ENCODE measurements at regions not wholly inside any gene's neighbourhood (a gene's known extent, or its start where the extent isn't known, plus 50 kb on each side); places are given as distances from the start of the nearest gene placed in this dataset.
A peak's percentile ranks its signal among the peaks of the same experiment; 100 is the strongest.
"Not testable (repeated sequence)": the region's sequence is repeated elsewhere in the genome, so short reads cannot be mapped to it uniquely, and the experiment has no call there.

DNA sequence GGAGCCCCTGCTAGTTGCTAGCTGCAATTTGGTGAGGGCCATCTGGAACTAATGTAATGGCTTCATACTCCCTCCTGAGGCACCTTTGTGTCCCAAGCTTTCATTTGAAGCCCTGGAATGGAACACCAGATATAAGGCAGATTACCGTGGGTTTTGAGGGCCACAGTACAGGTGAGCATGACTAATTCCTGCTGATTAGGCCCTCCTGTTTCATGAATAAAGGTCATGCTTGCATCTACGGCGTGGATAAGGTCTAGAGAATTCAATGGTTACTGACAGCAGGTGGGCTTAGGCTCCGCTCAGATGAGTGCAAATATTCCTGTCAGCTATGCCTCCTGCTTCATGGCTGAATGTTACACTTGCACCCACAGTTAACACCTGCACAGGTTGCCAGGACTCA lies 495.4 kb downstream of the NAP1L3 start:
- no peak for DNase-seq

DNA sequence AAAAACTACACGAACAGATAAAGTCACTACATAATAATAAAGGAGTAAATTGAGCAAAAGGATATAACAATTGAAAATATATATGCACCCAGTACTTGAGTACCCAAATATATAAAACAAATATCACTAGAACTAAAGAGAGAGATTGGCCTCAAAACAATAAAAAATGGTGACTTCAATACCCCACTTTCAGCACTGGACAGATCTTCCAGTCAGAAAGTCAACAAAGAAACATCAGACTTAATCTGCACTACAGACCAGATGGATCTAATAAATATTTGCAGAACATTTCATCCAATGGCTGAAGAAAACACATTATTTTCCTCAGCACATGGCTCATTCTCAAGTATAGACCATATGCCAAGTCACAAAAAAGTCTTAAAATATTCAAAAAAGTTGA lies 503.6 kb downstream of the NAP1L3 start:
- DNase-seq: no peak

DNA sequence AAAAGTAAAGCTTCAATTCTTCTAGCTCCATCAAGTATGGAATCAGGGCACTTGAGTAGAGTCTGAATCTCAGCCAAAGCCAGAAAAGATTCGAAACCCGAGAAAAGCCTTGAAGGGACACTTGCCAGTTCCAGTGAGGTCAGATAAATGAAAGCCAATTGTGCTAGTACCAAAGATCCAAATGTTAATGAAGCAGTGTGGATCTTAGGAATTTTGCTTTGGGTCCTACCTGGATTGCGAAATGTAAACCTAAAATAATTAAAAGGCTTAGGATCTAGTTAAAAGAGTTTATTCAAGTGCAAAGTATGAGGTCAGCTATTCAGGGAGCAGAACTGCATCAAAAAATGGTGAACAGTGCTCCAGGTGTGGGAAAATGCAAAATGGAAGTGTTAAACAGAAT lies 552.6 kb downstream of the NAP1L3 start:
- DNase-seq: no peak

DNA sequence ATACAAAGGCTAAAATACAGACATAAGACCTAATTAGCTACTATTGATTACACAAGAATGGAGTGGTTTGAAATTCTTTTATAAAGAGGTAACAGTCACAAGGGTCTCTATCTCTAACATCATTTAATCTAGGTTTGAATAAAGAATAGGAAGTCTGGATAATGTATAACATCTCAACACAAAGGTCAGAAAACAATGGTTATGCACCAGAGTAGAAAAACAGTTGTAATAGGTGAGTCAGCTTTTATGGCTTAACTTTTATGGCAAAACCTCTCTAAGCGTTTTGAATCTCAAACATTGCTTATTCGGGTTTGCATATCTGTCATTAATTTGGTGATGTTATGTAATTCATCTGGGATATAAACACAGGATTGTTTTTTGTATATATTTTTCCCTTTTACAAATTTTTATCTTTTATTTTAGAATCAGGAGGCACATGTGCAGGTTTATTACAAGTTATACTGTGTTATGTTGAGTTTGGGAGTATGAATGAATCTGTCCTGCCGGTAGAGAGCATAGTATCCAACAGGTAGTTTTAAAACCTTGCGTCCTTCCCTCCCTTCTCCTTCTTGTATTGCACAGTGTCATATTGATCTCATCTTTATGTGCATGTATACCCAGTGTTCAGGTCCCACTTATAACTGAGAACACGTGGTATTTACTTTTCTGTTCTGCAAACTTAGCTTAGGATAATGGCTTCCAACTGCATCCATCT lies 569.9 kb downstream of the NAP1L3 start:
- DNase-seq: not testable (repeated sequence)

DNA sequence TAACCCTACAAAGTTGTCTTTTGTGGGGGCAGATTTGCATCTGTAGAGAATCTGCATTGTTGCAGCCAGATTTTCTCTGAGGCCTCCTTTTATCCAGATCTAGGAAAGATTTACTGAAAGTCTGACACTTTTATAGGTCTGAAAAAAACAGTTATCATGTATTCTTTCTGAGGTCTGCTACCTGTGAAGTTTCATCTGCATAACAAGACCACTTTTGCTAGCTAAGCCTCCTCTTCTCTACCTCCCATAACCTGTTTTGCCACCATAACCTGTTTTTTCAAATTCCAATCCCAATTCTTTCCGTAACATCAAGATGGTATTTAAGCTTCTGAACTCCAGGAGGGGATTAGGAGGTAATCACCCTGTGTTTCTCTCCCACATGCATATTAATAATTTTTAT lies 577.8 kb downstream of the NAP1L3 start:
- not testable (repeated sequence) for DNase-seq

DNA sequence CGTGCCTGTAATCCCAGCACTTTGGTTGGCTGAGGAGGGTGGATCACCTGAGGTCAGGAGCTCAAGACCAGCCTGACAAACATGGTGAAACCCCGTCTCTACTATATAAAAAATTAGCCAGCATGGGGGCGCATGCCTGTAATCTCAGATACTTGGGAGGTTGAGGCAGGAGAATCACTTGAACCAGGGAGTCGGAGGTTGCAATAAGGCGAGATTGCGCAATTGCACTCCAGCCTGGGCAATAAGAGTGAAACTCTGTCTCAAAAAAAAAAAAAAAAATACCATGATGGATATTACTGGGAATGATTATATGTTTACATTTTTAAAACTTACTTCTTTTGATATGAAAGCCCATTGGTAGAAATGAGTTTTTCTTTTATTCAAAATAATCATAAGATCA lies 594.5 kb downstream of the NAP1L3 start:
- DNase-seq: not testable (repeated sequence)

DNA sequence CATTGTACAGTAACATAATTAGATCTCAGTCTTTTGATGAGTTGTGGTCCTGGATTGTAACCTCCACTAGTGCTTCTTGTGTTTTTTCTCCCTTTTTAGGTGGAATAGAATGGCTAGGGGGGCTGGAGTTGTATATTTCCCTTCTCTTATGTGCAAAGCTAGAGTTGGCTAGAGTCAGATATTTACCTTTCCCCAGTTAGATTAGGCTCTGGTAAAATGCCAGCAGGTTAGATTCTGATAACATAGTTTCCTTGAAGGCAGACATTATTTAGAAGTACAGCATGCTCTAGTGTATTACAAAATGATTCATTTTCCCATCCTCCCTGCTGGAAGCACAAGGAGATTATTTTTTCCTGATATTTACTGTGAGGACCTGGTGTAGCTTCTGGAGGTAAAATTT lies 618.1 kb downstream of the NAP1L3 start:
- DNase-seq: not testable (repeated sequence)

DNA sequence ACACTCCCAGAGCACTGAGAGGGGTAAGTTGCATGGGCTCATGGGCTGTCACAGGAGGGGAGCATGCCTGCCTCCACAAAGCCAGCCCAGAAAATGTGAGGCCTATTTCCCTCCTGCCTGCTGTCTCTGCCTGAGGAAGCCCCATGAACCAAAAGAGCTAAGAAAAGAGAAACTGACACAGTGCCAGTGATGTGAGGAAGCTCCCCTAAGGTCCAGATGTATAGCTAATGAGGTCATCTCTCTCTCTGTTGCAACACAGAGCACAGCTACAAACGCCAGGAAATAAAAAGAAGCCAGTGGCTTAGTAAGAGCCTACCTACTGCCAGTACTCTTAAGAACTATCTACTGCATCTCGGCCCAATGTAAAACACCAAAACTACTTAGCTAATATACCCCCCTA lies 653.5 kb downstream of the NAP1L3 start:
- not testable (repeated sequence) for DNase-seq

DNA sequence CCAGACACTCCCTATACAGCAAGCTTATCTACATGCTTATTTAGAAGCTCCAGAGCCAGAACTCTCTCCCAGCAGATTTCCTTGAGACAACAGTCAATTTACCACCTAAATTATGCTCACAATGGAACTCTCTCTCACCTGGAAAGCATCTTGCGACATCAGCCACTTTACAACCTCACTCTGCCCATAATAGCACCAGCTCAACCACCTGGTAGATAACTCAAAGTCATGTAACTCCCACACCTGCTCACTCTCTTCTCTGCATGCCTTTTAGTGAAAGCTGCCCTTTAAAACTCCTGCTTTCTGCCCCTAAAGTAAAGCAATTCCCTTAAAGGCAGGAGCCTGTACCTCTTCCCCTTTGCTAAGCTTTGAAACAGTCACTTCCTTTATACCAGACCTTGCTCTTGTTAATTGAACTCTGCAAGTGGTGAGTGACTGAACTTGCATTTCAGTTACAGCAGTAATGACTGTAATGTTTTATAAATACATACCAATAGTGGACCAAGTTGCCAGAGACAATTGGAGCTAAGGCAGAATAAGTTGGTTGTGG lies 658.8 kb downstream of the NAP1L3 start:
- peak; percentile 34 for DNase-seq

Data from NCI-H1105 (cell line).